Caco-2 (cell line): ENCODE measurements at regions not wholly inside any gene's neighbourhood (a gene's known extent, or its start where the extent isn't known, plus 50 kb on each side); places are given as distances from the start of the nearest gene placed in this dataset.

ENCODE experiments used
- BruUV-seq: library from RNA; stranded (reverse); fragments of 400-500 nt; replicated peaks from 2 replicates; lab custom pipeline; 2021; lab: Mats Ljungman, UMichigan
- CTCF ChIA-PET: fragments of 300-600 bp; sonication (Branson Sonifier 250); formaldehyde crosslinking; loops from one replicate; lab custom pipeline; 2022; ENCODE audit warnings: antibody characterized with exemption; lab: Charles Lee
- POLR2A ChIA-PET: fragments of 300-600 bp; sonication (Branson Sonifier 250); formaldehyde crosslinking; loops from one replicate; lab custom pipeline; 2022; ENCODE audit warnings: antibody characterized with exemption; lab: Charles Lee
- DNase-seq, 2 experiments: peaks; one replicate each; pipeline versions ENCODE4 v3.0.0 to v3.0.0-alpha.2; 2020 to 2022
- H3K27me3 ChIP-seq: replicated peaks from 2 replicates; pipeline ENCODE4 v1.6.0; 2011; ENCODE audit warnings: low read length; ENCODE audit not compliant: control insufficient read depth, insufficient read depth
- H3K36me3 ChIP-seq: 2 replicates; pipeline ENCODE4 v1.5.1; 2011; ENCODE audit warnings: low read length; ENCODE audit not compliant: control insufficient read depth, insufficient read depth
- H3K4me1 ChIP-seq: fragments of 250-450 bp; sonication (Bioruptor Pico); 2 replicates; pipeline ENCODE4 v1.5.1; 2020; ENCODE audit warnings: mild to moderate bottlenecking
- H3K4me3 ChIP-seq: 2 replicates; pipeline ENCODE4 v1.5.1; 2011; ENCODE audit warnings: low read depth, mild to moderate bottlenecking, control low read depth, low read length
- H3K9me3 ChIP-seq: fragments of 250-450 bp; sonication (Bioruptor Pico); 2 replicates; pipeline ENCODE4 v1.5.1; 2020; ENCODE audit warnings: mild to moderate bottlenecking, moderate library complexity
- H3K27ac Mint-ChIP-seq: one replicate; pipeline ENCODE4 v1.8.0; 2022; ENCODE audit warnings: mixed read lengths; ENCODE audit not compliant: unreplicated experiment
- H3K27me3 Mint-ChIP-seq: one replicate; pipeline ENCODE4 v1.8.0; 2022; ENCODE audit warnings: mixed read lengths; ENCODE audit not compliant: insufficient read depth, unreplicated experiment
- H3K36me3 Mint-ChIP-seq: one replicate; pipeline ENCODE4 v1.8.0; 2022; ENCODE audit warnings: mild to moderate bottlenecking, mixed read lengths; ENCODE audit not compliant: insufficient read depth, unreplicated experiment
- H3K4me1 Mint-ChIP-seq: one replicate; pipeline ENCODE4 v1.8.0; 2022; ENCODE audit warnings: low read depth, mixed read lengths; ENCODE audit not compliant: unreplicated experiment
- H3K4me3 Mint-ChIP-seq: one replicate; pipeline ENCODE4 v1.8.0; 2022; ENCODE audit warnings: mild to moderate bottlenecking, moderate library complexity, mixed read lengths; ENCODE audit not compliant: unreplicated experiment
- H3K9me3 Mint-ChIP-seq: one replicate; pipeline ENCODE4 v1.8.0; 2022; ENCODE audit warnings: mixed read lengths; ENCODE audit not compliant: unreplicated experiment
- intact Hi-C: fragments of 100-400 bp; cut with micrococcal nuclease; formaldehyde crosslinking; loops from one replicate; pipeline ENCODE4 v1.10.0; 2022; ENCODE audit not compliant: unreplicated experiment
- TF ChIP-seq, protein P1 (sequence below), 2 experiments: fragments of 200-600 bp in 1 of 2; IDR thresholded peaks; 1 replicate in 1 of 2; 2 replicates in 1 of 2; pipeline versions ENCODE4 v1.5.1 to v1.8.0; 2011 to 2022; ENCODE audit warnings: antibody characterized with exemption in 1 of 2, control low read depth in 1 of 2, inconsistent platforms in 1 of 2, low read depth in 1 of 2, low read length in 1 of 2, mild to moderate bottlenecking in 1 of 2, moderate library complexity in 1 of 2; ENCODE audit not compliant: insufficient read depth in 1 of 2, severe bottlenecking in 1 of 2, unreplicated experiment in 1 of 2

GRCh38 chrX:13256603-13257002, 63.2 kb downstream of the ATXN3L start:
- TF ChIP-seq, protein P1, sequence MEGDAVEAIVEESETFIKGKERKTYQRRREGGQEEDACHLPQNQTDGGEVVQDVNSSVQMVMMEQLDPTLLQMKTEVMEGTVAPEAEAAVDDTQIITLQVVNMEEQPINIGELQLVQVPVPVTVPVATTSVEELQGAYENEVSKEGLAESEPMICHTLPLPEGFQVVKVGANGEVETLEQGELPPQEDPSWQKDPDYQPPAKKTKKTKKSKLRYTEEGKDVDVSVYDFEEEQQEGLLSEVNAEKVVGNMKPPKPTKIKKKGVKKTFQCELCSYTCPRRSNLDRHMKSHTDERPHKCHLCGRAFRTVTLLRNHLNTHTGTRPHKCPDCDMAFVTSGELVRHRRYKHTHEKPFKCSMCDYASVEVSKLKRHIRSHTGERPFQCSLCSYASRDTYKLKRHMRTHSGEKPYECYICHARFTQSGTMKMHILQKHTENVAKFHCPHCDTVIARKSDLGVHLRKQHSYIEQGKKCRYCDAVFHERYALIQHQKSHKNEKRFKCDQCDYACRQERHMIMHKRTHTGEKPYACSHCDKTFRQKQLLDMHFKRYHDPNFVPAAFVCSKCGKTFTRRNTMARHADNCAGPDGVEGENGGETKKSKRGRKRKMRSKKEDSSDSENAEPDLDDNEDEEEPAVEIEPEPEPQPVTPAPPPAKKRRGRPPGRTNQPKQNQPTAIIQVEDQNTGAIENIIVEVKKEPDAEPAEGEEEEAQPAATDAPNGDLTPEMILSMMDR (IDR thresholded peaks at IDR 0.05; ENCODE audit: insufficient read depth in 1 of 2, low read depth in 1 of 2, low read length in 1 of 2, severe bottlenecking in 1 of 2, unreplicated experiment in 1 of 2): no peak

GRCh38 chrX:13254870-13255269, 65.0 kb downstream of the ATXN3L start:
- H3K4me1 ChIP-seq: no peaks in the 10 kb centered on the region

More at GRCh38 chrX:13256603-13257002, 63.2 kb downstream of the ATXN3L start:
- H3K9me3 ChIP-seq: no peaks in the 10 kb centered on the region
- ChIA-PET CTCF (no interaction called here), POLR2A (no interaction called here)
- H3K27me3 Mint-ChIP-seq: no peaks in the 10 kb centered on the region
- intact Hi-C loops: no loop called here
- H3K4me3 ChIP-seq: no peak overlapping the region
- H3K4me1 Mint-ChIP-seq: no peaks in the 10 kb centered on the region
- no peak overlapping the region for H3K4me3 Mint-ChIP-seq
- H3K36me3 ChIP-seq: no peaks in the 10 kb centered on the region
- H3K4me1 ChIP-seq: no peaks in the 10 kb centered on the region
- no peaks in the 10 kb centered on the region for H3K36me3 Mint-ChIP-seq
- no peaks in the 10 kb centered on the region for H3K9me3 Mint-ChIP-seq
- H3K27me3 ChIP-seq: no peaks in the 10 kb centered on the region
- no TSS peak for BruUV-seq
- no peak overlapping the region for H3K27ac Mint-ChIP-seq
- DNase-seq: no peak

DNA sequence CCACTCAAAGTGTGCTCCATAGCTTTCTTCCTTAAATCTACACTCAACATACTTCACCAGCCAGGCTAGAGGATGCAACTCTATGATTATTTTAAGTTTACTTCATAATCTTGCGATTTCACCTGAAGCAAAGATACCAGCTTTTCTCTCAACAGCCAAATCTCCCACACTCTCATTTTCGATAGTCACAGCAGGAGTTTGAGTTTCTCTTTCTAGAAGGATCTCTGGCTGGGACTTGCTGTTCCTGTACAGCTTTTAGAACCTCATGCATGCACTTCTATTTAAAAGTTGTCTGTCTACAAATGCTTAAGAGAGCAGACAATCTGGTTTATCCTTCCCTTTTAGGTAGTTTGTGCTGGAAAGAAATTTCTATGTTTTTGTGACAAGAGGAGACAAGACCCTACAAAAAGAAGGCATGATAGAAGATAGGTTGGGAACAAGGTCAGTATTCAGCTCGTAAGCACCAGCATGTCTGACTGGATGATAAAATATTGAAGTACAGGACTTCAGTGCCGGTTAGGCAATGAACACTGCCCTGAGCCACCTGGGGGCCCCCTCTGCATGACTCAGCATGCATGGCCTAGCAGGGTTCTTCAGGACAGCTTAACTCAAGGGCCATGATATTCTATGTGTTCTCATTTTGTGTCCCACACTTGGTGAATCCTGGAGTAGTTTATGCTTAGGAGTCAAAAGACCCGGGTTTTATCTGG, 65.6 kb downstream of the ATXN3L start:
- Mint-ChIP-seq H3K9me3 (no peaks in the 10 kb centered on the region), H3K36me3 (no peaks in the 10 kb centered on the region), H3K27ac (no peak overlapping the region), H3K4me3 (no peak overlapping the region), H3K27me3 (no peaks in the 10 kb centered on the region), H3K4me1 (no peaks in the 10 kb centered on the region)
- Histone ChIP-seq H3K27me3 (no peaks in the 10 kb centered on the region), H3K4me3 (no peak overlapping the region), H3K4me1 (no peaks in the 10 kb centered on the region), H3K9me3 (no peaks in the 10 kb centered on the region), H3K36me3 (no peaks in the 10 kb centered on the region)
- no TSS peak for BruUV-seq
- intact Hi-C loops: no loop called here
- POLR2A ChIA-PET: no interaction called here
- DNase-seq: peak; percentile 39 to 46
- TF ChIP-seq, protein P1 (IDR thresholded peaks at IDR 0.05; ENCODE audit: insufficient read depth in 1 of 2, low read depth in 1 of 2, low read length in 1 of 2, severe bottlenecking in 1 of 2, unreplicated experiment in 1 of 2): peak in 1 of 2 experiments; percentile 18
- CTCF ChIA-PET: interaction anchor here (1.4 kb wide), 1 partner anchor 234 kb away, joined by 4 read pairs; no protein-coding TSS in a partner anchor

More at GRCh38 chrX:13254870-13255269, 65.0 kb downstream of the ATXN3L start:
- Mint-ChIP-seq H3K27me3 (no peaks in the 10 kb centered on the region), H3K27ac (no peak overlapping the region), H3K4me3 (no peak overlapping the region), H3K9me3 (no peaks in the 10 kb centered on the region), H3K4me1 (no peaks in the 10 kb centered on the region), H3K36me3 (no peaks in the 10 kb centered on the region)
- ChIA-PET POLR2A (no interaction called here), CTCF (interaction anchor here (1.4 kb wide), 1 partner anchor 233 kb away, joined by 4 read pairs; no protein-coding TSS in a partner anchor)
- Histone ChIP-seq H3K36me3 (no peaks in the 10 kb centered on the region), H3K9me3 (no peaks in the 10 kb centered on the region), H3K4me3 (no peak overlapping the region), H3K27me3 (no peaks in the 10 kb centered on the region)
- intact Hi-C loops: no loop called here
- DNase-seq: no peak
- TF ChIP-seq, protein P1 (IDR thresholded peaks at IDR 0.05; ENCODE audit: insufficient read depth in 1 of 2, low read depth in 1 of 2, low read length in 1 of 2, severe bottlenecking in 1 of 2, unreplicated experiment in 1 of 2): no peak
- no TSS peak for BruUV-seq
